GM18873 (cell line): ENCODE measurements at regions not wholly inside any gene's neighbourhood (a gene's known extent, or its start where the extent isn't known, plus 50 kb on each side); places are given as distances from the start of the nearest gene placed in this dataset.

ENCODE experiments used
- ATAC-seq: cut with Tn5 transposase; IDR thresholded peaks from one replicate; pipeline ENCODE4 v1.9.1; 2021; ENCODE audit warnings: mild to moderate bottlenecking, moderate library complexity, moderate number of reproducible peaks; ENCODE audit not compliant: unreplicated experiment, low FRiP score

DNA sequence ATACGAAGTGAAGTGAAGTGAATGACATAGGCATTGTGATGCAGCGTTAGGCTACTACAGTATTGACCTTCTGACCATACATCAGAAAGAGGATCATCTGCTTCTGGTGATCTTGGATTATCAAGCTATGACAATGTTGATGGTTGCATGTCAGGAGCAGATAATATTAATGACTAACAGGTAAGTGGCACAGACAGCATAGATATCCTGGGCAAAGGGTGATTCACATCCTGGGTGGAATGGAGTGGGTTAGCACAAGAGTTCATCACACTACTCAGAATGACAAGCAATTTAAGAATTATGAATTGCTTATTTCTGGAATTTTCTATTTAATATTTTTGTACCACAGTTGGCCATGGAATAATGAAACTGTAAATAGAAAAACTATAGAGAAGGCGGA is 397.9 kb upstream of the ATP2B1 start:
- ATAC-seq: no peak

DNA sequence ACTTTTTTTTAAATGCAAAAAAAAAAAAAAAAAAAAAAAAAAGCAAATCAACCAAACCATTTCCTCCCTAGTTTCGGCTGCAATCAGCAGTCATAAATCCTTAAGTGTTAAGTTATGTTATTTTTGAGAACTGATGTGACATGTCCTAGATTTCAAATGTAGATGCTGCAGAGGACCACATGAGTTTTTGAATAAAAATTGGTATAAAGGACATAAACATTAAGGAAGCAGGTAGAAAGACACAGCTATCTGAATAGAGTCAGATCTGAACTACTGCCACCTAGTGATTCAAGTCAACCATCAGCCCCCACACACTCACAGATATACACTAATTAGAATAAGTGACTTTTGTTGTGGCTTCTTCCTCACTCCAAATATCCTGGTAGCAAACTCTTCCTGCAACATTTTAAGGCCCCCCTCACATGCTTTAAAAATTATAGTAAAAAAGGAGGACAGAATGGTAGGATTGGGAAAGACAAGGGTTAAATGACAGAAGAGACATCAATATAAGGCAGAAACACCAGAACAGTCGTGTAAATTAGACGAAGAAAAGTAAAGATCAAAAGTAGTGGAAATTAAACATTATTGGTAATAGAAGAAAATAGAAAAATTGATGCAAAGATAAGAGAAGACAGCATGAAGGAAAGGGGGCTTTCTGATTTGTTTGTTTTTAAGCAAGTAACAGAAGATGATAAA is 394.5 kb upstream of the ATP2B1 start:
- ATAC-seq: peak; percentile 81

DNA sequence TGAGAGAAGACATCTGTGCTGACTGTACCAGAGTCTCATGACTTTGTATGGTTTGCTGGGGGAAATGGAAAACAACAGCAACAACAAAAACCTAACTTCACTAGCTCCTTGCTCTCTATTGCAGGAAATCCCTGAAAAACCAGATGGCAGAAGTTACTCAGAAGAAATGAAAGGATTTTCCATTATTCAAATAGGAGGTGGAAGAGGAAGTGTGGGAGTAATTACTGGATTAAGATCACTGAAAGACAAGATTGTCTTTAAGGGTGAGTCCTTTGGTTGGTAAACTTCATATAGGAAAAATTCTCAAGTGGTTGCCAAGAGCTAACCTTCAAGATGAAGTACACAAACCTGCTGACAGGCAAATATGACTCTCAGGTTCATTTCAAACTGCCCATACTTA is 391.9 kb upstream of the ATP2B1 start:
- no peak for ATAC-seq

DNA sequence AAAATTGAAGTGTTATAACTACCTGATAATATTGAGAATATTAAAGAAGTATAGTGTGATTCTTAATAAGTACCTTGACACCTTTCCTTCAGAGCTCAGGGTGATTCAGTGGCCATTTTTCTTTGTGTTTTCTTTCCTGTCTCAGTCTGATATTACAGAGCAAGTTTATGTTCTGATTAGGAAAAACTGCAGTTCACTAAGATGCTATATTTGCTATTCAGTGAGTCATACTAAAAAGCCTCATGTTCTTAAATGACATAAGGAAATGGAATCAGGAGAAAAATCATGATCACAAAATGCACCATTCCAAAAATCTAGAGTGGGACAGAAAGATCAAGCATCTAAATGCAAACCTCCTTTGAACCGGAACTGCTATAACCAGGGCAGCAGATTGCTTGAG is 390.6 kb upstream of the ATP2B1 start:
- ATAC-seq: no peak

DNA sequence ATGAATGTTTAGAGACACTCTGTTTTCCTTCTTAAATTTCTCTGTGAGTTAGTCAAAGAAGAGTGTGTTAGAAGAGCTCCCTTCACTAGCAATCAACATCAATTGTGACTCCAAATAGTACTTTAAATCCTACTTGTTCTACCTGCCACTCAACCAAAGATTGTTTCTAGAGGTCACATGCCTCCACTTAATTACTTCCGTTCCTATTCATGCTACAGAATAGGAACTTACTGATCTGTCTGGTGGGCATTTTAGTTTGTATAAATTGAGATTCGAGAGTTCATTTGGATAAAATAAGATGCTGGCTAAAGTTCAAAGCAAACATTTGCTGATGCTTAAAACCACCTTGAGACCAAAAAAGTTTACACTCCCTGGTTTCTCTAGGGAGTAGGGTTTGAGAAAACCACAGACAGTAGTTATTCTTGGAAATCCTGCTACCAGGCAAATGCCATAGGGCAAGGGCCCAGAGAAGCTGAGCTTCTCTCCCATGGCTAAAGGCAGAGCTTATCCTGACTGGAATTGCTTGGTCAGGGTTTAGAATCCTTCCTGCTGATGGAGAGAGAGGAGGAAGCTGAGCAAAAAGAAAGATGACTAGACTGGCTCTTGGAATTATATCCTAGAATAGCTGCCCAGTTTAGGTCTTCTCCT is 389.6 kb upstream of the ATP2B1 start:
- no peak for ATAC-seq

DNA sequence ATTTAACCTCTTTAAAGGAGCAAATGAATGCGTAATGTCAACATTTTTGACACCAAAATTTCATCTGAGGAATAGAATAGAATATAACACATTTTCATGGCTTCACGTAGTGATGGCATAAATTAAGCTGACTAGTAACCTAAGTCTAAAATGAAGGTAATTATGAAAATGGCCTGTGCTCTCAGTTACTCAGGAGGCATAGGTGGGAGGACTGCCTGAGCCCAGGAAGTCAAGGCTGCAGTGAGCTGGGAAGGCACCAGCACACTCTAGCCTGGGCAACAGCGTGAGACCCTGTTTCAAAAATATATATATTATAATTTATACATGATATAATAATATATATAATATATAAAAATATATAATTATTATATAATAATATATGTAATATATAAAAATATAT is 383.2 kb upstream of the ATP2B1 start:
- ATAC-seq: no peak

DNA sequence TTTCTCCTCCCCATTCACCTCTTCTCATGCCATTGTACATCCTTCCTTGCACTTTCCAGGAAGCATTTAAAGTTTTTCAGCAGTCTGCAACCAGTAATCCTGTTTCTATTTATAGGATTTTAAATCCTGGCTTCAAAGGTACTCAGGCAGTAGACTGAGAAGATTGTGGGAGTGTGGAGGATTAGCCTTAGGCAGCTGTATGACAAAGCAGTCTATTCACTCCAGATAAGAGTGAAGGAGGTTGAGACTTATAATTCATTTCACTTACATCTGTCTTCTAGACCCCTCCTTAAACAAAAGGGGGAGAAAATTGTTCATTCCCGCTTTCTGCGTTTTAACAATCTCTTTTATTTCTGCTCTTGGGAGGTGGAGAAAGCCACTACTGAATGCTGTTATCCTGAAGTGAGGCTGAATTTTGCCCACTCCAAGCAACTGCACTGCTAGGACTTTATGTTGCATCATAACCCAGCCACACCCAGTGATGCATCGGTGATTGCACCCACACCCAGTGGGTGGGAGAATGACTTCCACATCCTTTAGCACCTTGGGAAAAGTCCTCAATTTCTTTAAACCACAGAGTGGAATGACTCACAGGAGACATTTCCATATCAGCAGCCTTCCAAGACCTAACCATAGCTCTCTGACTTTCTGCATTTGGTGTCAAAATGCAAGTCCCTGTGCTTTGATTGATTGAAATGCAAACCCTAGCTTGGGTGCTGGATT is 382.5 kb upstream of the ATP2B1 start:
- no peak for ATAC-seq

DNA sequence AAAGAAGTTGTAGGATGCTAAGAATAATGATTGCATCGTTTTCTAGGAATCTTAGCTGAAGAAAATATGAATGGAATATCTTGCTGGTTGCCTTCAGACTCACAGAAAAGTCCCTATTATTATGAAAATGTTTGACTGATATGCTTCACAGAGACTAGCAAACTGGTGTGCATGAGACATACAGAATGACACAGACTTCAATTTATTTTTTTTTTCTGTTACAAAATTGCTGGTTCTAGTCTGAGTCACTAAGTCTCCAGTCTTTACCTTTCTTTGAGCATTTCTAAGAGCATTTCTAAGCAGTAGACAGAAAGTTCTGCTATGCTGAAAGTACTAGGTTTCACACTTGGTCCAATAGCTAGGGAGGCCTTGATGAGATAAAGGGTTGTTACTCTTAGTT is 377.6 kb upstream of the ATP2B1 start:
- no peak for ATAC-seq

DNA sequence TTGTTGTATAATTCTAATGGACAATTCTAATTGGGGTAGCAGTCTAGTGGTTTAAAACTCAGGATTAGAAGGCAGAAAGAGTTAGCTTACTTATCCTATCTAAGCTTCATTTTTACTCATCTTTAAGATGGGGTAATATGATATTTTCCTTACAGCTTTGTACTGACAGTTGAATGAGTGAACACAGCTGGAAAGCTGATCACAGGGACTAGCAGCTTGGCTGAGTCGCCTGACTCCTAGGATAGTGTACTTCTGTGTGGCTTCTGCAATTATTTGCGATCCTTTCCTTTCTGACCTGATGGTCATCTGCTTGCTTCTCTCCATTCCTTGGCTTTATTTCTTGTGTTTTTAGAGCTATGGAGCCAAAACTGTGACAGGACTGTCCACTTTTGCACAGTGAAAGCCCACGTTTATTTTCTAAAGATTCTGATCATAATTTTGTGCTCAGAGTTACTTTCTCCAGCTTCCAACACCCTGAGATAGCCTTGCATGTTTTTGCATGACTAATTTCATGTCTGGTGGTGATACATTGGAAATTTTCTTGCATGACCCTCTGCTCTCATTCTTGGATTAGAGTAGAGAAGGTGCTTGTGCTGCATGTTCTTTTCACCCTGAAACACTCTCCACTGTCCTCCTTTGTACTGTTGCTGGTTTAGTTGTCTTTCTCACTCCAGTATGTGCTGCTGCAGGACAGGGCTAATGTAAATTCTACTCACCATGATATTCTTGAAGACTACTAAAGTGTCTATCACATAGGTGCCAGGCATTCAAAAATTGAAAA is 377.0 kb upstream of the ATP2B1 start:
- no peak for ATAC-seq

DNA sequence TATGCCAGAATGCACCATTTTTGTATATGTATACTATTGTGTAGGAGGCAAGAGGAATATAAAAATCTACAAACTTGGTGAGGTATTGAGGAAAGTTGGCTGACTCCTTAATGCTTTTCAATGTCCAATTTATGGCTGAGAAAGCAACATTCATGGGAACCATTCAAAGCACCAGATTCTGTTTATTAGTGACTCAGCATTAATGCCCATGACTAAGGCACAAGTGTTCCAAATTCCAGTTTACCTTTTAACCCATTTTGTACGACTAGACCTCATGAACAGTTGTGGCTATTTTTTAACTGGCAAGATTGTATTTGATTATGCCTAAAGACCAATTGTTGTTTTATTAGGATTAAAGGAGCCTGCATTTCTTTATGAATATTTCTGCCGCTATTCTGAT is 375.4 kb upstream of the ATP2B1 start:
- no peak for ATAC-seq

DNA sequence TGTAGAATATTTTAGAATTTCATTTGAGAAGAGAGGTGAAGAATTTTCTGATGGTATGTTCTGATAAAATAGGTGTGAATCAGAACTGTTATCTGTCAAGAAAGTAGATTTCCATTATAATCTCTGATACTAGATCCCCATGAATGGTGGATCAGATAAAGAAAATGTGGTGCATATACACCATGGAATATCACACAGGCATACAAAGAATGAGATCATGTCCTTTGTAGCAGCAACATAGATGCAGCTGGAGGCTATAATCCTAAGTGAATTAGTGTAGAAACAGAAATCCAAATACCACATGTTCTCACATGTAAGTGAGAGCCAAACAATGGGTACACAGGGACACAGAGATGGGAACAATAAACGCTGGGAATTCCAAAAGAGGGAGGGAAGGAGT is 372.0 kb upstream of the ATP2B1 start:
- no peak for ATAC-seq

DNA sequence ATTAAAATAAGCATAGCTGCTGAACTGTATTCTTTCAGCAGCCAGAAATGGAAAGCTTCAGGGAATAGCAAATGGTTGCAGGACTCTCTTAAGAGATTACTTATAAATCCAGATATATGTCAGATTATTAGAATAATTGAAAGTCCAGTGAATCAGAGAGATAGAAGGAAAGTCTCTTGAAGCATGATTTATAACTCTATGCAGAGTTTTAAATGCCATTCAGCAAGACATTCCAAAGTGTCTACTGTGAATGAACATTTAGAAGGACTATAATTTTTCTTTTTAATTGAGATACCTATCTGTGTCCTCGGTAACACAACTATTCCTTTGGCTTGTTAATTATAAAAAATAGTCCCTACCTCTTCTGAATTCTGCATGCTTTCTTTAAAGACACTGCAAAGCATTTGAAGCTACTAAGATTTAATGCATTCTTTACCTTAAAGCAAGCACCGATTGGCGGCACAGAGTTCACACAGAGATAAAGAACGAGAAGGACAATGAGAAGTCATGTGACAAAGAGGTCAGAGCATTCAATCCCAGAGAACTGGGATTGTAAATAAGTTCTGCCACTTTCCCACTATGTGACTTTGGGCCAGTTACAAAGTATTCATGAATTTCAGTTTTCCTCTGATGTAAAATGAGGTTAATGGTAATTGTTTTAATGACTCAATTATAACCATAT is 371.0 kb upstream of the ATP2B1 start:
- no peak for ATAC-seq

DNA sequence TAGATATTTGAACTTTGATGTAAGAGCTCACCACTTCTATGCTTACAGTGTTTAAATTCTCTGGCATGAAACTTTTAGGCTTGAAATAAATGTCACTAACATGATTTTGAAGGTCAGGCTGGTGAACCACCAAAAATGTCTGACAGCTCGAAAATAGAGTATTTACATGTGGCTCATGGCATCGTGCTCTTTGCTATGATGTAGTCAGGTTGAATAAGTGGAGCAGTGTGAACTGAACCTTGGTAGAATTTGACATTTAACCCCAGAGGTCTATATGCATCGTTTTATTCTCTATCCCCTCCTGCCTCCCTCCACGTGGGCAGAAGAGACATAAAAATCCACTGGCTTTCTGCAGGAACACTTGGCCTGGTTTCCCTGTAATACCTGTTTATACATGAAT is 369.7 kb upstream of the ATP2B1 start:
- no peak for ATAC-seq

DNA sequence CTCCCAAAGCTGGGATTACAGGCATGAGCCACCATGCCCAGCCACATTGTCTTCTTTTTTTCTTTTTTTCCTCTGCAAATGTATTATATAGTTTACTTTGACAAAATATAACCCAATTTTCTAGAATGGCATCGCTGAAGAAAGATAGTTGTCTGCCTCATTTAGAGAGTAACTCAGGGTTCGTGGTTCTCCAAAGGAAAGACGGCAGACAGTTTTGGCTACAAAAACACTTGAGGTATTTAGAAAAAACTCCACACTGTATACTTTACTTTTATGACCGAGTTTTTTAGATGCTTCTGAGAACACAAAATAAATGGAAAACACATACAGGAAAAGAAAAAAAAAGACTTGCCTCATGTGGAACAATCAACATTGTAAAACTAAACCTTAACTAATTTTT is 369.1 kb upstream of the ATP2B1 start:
- ATAC-seq: no peak

DNA sequence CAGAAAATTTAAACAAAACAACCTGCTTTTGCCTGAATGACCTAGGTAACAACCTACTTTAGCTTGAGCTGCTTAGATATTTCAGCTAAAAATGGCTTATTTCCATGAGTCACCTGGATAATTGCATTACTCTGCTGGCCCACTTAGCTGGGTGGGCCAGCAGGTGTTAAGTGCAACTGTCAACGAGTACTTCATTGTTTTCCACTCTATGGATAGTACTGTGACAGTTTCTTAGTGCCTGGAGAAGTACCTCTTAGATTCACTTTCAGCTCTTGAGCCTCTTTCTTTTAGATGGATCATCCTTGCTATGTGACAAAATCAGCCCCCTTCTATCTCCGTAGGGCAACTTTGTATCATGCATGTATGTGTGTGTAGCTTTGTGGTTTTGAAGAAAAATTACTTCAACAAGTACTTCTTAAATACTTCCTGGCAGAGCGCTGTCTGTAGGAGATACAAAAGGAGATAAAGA is 368.2 kb upstream of the ATP2B1 start:
- no peak for ATAC-seq

DNA sequence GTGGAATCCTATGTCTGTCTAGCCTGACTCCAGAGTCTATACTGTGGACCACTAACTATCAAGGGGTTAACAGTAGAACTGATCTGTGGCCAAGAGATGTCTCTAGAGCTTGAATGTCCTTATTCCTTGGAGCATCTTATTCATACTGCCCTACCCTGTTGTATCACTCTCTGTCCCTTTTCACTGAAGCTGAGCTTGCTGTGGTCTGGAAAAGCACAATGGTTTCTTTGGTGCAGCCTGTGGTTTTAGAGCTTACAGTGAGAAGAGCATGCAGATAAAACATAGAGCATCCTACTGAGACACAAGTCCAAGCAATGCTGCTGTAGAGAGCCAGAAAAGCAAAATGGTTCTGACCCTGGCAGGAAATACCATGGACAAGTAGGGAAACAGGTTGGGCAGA is 367.0 kb upstream of the ATP2B1 start:
- ATAC-seq: no peak

DNA sequence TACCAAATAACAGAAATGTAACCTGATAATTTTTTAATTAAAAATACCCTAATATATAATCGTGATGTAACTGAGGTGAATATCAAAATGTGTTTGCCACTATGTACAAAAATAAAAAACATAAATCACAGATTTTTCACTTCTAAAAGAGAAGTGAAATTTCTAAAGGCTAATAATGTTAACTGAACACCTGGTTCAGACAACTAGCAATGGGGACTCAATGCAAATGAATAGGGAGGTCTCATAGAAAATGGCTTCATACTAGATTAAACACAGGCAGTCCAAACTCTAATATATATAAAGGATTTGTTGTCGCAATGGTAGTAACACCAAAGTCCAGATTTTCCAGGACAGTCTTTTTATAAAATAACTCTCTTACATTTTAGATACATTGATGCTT is 365.4 kb upstream of the ATP2B1 start:
- no peak for ATAC-seq

DNA sequence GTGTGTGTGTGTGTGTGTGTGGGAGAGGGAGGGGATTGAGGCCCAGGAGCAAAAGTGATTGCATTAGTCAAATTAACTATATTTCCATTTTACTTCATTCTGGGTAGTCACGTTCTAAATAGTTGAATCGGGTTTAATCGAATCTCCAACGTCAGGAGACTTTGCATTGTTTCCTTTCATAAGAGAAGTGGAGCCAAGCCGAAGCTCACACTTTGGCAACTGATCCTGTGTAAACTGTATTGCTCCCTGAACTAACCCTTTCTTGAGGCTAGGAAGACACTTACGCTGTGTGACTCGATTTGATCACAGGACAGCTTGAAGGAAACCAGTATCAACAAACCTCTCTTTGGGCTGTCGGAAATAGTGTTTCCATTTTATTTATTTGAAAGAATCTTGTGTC is 363.4 kb upstream of the ATP2B1 start:
- no peak for ATAC-seq

DNA sequence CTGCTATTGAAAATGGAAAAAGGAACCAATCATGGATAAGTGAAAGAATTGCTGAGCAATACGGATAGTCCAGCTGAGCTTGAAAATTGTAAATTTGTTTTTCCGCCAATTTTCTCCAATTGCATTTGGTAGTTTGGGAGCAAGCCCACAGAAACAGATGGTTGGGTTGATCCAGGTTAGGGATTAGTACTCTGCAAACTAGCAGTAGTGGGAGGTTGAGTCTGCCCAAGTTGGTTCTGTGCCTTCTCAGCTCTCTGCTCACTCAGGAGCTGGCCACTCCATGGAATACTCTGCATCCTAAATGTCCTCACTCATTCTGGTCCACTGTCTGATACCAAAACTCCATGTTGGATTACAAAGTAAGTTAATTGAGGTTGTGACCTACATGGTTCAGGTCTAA is 361.1 kb upstream of the ATP2B1 start:
- no peak for ATAC-seq

DNA sequence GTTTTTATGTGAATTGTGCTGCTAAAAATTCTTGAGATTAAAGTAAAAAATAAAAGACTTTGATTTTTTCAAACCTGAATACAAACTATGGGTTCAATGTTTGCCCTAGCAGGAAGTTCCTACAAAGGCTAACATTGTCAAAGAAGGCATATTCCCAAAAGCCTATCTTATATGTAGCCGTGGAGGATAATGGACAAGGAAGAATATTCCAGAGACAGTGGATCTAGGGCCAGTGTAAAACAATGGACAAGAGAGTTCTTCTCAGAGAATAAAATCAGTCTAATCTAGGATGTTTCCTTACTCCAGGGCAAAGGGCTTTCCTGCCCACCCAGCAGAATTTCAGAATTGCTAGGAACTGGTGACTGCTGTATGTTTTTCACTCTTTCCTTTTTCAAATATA is 359.2 kb upstream of the ATP2B1 start:
- ATAC-seq: no peak
